ENCODE measurements at regions not wholly inside any gene's neighbourhood (a gene's known extent, or its start where the extent isn't known, plus 50 kb on each side); places are given as distances from the start of the nearest gene placed in this dataset.

DNA sequence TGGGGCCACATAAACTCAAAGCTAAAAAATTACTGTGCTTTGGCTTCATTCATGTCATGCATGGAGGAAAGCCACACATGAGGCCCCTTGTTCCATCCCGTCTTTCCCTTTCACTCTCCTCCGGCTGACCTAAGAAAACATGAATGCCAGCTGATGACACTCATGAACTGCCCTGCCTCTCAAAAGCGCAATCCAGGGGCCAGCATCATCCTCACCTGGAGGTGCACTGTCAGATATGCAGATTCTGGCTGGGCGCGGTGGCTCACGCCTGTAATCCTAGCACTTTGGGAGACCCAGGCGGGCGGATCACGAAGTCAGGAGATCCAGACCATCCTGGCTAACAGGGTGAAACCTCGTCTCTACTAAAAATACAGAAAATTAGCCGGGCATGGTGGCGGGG lies 116.1 kb upstream of the FOXN3 start:
- TF ChIP-seq, protein P1, sequence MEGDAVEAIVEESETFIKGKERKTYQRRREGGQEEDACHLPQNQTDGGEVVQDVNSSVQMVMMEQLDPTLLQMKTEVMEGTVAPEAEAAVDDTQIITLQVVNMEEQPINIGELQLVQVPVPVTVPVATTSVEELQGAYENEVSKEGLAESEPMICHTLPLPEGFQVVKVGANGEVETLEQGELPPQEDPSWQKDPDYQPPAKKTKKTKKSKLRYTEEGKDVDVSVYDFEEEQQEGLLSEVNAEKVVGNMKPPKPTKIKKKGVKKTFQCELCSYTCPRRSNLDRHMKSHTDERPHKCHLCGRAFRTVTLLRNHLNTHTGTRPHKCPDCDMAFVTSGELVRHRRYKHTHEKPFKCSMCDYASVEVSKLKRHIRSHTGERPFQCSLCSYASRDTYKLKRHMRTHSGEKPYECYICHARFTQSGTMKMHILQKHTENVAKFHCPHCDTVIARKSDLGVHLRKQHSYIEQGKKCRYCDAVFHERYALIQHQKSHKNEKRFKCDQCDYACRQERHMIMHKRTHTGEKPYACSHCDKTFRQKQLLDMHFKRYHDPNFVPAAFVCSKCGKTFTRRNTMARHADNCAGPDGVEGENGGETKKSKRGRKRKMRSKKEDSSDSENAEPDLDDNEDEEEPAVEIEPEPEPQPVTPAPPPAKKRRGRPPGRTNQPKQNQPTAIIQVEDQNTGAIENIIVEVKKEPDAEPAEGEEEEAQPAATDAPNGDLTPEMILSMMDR (IDR thresholded peaks at IDR 0.05), result no peak
- no peaks in the 10 kb centered on the region for H3K27me3 ChIP-seq
- DNase-seq, result no peak
- no peak overlapping the region for H3K4me3 ChIP-seq
- no peaks in the 10 kb centered on the region for H3K36me3 ChIP-seq
- ATAC-seq, result no peak
- H3K4me1 ChIP-seq, result peaks cover 0 to 32% (median 10%) of the 10 kb centered on the region in 9 donors
- intact Hi-C loops (cut with DNase I), result no loop called here
- WGBS, 2 donors, result 98% methylated on average over 12 of the region's 12 CpGs
- no peak overlapping the region for H3K27ac ChIP-seq
- H3K9me3 ChIP-seq, result peaks cover 0 to 4% (median 0%) of the 10 kb centered on the region in 11 donors

DNA sequence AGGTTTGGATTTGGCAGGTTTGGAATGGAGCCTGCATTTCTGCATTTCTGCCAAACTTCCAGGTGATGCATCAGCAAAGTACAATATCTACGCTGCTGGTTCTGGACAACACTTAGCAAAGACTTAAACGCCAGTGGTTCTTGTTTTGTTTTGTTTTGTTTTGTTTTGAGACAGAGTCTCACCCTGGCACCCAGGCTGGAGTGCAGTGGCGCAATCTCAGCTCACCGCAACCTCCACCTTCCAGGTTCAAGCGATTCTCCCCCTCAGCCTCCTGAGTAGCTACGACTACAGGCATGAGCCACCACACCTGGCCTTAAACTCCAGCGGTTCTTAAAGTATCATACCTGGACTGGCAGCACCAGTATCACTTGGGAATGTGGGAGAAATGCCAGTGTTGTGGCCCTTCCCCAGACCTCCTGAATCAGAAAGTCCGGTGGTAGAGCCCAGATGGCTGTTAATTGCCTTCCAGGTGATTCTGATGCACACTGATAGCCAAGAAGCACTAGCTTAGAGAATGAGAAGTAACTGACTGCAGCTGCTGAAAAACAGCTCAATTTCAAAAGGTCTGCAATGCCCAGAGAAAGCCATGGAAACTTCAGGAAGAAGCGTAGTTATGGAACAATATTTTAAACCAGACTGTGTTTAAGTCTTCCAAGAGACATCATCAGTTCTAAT lies 114.8 kb upstream of the FOXN3 start:
- no peaks in the 10 kb centered on the region for H3K36me3 ChIP-seq
- intact Hi-C loops (cut with DNase I), result no loop called here
- no peak overlapping the region for H3K4me3 ChIP-seq
- ATAC-seq (no peak), DNase-seq (no peak)
- no peak overlapping the region for H3K27ac ChIP-seq
- peaks cover 0 to 35% (median 15%) of the 10 kb centered on the region in 9 donors for H3K4me1 ChIP-seq
- TF ChIP-seq, protein P1 (IDR thresholded peaks at IDR 0.05), result no peak
- WGBS, 2 donors, result 87 to 90% methylated on average over 9 of the region's 9 CpGs
- peaks cover 0 to 17% (median 0%) of the 10 kb centered on the region in 11 donors for H3K9me3 ChIP-seq
- no peaks in the 10 kb centered on the region for H3K27me3 ChIP-seq

DNA sequence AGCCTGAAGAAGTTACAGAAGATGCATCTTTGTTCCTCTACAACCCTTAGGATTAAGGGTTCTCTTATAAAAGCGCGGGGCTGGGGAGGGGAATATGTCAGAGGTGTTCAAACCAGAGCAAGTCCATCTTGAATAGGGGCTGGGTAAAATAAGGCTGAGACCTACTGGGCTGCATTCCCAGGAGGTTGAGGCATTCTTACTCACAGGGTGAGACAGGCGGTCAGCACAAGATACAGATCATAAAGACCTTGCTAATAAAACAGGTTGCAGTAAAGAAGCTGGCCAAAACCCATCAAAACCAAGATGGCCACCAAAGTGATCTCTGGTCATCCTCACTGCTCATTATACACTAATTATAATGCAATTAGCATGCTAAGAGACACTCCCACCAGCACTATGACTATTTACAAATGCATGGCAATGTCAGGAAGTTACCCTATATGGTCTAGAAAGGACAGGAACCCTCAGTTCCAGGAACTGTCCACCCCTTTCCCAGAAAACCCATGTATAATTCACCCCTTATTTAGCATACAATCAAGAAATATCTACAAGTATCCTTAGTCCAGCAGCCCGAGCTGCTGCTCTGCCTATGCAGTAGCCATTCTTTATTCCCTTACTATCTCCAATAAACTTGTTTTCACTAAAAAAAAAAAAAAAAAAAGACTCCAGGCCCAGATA lies 108.1 kb upstream of the FOXN3 start:
- Histone ChIP-seq H3K4me3 (no peak overlapping the region), H3K4me1 (peaks cover 0 to 9% (median 0%) of the 10 kb centered on the region in 9 donors), H3K36me3 (no peaks in the 10 kb centered on the region), H3K9me3 (peaks cover 0 to 48% (median 7%) of the 10 kb centered on the region in 11 donors), H3K27ac (no peak overlapping the region), H3K27me3 (no peaks in the 10 kb centered on the region)
- TF ChIP-seq, protein P1 (IDR thresholded peaks at IDR 0.05), result no peak
- no peak for DNase-seq
- 86 to 94% methylated on average over 4 of the region's 4 CpGs for WGBS, 2 donors
- no peak for ATAC-seq
- intact Hi-C loops (cut with DNase I), result no loop called here

DNA sequence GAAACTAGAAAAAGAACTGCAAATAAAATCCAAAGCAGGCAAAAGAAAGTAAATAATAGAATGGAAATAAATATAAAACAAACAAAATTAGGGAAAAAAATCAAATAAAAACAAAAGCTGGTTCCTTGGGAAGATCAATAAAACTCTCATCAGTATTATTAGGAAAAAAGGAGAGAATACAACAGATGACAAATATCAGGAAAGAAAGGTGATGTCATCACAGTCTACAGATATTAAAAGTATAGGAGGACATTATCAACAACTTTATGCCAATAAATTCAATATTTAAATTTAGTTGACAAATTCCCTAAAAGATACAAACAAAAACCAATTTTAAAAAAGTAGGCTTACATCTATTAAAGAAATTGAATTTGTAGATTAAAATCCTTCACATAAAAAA lies 107.4 kb upstream of the FOXN3 start:
- no peak for ATAC-seq
- TF ChIP-seq, protein P1 (IDR thresholded peaks at IDR 0.05), result no peak
- intact Hi-C loops (cut with DNase I), result no loop called here

More for the DNA sequence above, 107.4 kb upstream of the FOXN3 start:
- H3K36me3 ChIP-seq, result no peaks in the 10 kb centered on the region
- peaks cover 0 to 48% (median 7%) of the 10 kb centered on the region in 11 donors for H3K9me3 ChIP-seq
- no peaks in the 10 kb centered on the region for H3K27me3 ChIP-seq
- no peak overlapping the region for H3K27ac ChIP-seq
- peaks cover 0 to 9% (median 0%) of the 10 kb centered on the region in 9 donors for H3K4me1 ChIP-seq
- DNase-seq, result no peak
- H3K4me3 ChIP-seq, result no peak overlapping the region
